Suppressor macrophage treated with lipopolysaccharide for 4 hours (primary cell): ENCODE measurements at regions not wholly inside any gene's neighbourhood (a gene's known extent, or its start where the extent isn't known, plus 50 kb on each side); places are given as distances from the start of the nearest gene placed in this dataset.

Source experiments
- DNase-seq: peaks from one replicate; pipeline ENCODE4 v3.0.0-alpha.2; 2020

DNA sequence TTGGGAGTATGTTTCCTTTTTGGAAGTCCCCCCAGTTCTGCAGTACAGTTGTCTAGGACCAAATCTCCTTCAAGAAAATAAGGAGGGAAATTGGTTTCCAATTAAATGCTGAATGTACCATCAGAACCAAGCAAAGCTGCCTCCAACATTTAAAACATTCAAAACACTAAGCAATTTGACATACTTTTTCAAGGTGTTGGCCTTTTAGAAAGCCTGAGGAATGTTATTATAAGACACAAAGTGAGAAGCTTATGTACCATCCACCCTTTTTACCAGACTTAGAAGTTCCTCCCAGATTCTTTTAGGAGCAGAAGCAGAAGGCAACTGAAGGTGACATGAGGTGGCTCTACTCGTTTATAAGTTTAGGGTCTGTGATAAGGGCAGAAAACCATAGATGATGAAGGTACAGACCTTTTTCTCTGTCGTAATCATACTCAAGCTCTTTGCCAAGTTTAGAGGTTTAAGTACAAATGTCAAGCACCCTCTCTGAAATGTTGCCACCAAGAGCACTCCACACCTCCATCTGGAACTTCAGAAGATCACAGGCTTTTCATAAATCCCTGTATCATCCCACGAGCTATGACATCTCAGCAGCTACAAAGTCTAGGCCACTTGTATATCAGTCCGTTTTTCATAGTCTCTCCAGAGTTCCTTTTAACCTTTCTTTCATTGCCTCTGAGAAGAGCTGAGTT is 282.5 kb upstream of the THBS1 start:
- no peak for DNase-seq

DNA sequence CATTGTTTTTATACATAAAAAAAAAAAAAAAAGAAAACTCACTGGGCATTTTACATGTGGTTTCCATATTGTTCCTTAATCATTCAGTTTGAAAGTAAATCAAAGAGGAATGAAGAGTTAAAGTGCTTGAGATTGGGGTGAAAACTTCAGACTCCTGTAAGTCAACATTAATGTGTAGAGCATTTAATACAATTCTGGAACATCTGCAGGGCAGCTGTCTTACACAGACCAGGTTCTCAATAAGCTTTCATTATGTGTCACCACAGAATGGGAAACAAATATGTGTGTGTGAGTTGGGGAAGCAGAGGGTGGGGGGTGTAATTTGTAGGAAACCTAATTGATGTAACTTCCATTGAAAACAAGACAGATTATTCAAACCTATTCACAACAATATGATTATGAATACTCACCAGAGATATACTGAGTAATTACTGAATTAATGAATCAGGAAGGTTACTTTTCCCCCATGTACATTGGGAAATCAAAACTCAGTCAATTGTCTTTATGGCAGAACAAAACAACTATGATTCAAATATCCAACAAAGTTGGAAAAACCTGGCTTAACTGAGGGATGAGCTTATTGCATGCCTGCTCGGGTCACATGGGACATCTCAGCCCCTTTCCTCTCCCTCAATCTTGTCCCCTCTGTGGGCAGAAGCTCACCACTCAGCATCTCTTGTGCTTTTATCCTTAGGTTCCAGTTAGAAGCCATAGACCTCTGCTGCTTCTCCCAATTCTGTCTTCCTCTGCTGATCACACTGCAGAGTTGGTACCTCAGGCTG is 281.2 kb upstream of the THBS1 start:
- no peak for DNase-seq

DNA sequence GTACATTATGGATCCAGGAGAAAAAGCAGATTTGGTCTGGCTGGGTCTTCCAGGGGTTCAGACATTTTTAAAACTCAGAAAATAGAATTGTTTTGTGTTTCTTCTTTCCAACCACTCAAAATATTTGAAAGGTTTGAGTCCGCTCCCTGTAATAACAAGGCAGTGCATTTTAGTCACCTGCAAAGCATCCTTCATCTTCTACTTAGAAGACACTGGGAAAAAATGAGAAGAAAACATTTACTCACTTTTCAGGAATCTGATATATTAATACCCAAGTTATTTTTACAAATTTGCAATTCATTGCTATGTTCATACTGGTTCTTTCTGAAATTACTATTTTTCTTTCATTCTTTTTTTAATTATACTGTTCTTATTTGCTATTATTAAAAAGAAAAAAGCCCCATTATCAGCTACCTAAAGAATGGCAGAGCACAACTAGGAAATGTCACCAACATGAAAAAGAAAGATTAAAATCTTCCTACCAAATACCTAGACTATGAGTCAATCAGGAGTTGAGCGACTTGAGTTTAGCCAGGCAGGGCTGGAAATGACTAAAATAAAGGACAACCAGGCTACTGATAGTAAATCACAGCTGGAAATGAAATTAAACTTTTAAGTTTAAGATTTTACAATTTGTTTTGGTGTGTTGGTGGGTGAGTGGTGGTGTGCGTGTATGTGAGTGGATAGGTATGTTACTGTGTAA is 280.3 kb upstream of the THBS1 start:
- no peak for DNase-seq

DNA sequence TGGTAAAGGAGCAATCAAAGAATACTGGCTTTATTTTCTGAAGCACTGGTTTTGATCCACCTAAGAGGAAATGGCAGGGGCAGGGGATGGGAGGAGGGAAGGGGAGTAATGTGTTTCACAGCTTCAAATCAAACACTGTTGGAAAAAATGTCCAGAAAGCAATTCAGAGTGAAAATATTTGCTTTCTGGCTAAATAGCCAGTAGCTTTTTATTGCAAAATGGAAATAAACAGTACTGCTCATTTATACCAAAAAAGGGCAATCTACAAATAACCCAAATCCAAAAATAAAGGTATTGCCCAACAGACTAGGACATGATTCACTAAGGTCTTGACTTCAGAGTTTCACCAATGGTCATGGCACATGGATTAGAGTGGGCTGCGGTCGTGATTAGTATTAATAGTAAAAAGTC is 279.3 kb upstream of the THBS1 start:
- peak; percentile 19 for DNase-seq

DNA sequence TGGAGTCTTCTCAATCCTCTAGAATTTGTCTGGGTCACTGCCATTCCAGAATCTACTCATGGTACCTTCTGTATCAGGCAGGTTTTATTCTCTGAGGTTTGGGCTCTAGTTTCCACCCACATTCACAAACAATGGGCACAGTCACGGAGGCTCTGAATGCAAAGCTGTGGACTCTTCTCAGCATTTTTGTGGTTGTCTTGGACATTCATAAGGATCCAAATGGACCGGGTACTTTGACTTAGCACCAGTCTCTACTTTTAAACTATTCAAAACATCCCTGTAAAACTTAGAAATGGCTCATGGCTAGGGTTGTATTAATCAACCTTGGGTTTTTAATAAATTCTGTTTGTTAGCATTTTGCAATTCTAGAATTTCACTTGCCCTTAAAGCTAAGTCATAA is 277.9 kb upstream of the THBS1 start:
- DNase-seq: no peak

DNA sequence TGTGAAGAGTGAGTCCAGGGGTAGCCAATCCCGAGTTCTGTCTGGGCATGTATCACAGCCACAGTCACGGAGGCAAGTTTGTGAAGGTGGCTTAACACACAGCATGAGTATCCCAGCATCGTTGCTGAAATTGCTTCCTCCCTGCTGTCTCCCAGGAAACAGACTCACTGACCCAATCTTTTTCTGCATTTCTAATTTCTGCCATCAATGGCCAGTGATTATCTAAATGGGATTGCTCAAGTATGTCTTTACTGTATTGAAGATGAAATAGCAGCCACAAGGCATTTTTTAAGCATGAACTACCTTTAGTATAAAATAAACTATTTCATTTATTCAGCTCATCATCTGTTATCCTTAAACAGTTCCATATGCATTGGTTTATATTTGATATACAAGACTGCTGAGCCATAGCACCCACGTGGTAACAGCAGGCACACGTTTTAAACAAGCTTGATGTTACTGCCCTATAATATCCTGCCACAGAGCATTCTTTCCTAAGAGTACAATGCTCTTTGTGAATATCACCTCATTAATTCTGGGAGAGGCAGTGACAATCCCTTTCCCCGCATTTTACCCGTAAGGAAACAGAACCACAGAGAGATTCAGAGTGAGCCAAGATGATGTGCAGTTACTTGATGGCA is 276.6 kb upstream of the THBS1 start:
- DNase-seq: no peak

DNA sequence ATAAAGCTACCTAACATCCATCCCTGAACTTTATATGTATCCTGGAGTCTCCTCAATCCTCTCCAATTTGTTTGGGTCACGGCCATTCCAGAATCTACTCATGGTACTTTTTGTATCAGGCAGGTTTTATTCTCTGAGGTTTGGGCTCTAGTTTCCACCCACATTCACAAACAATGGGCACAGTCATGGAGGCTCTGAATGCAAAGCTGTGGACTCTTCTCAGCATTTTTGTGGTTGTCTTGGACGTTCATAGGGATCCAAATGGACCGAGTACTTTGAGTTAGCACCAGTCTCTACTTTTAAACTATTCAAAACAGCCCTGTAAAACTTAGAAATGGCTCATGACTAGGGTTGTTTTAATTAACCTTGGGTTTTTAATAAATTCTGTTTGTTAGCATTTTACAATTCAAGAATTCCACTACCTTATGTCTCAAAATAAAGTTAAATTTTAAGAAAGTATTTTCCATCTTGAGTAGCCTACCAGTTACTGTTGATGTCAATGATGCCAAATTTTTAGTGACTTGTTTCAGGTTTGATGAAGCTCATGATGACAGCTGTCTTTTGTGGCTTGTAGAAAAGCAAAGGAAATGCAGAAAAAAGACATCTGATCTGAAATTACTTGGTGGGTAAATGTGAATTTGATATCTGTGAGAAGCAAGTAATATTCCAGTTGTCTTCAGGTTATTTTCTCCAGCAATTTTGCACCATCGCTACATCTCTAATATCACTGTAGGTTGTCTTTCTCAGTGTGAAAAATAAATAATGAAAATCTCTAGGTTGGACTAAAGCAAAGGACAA is 275.7 kb upstream of the THBS1 start:
- no peak for DNase-seq

DNA sequence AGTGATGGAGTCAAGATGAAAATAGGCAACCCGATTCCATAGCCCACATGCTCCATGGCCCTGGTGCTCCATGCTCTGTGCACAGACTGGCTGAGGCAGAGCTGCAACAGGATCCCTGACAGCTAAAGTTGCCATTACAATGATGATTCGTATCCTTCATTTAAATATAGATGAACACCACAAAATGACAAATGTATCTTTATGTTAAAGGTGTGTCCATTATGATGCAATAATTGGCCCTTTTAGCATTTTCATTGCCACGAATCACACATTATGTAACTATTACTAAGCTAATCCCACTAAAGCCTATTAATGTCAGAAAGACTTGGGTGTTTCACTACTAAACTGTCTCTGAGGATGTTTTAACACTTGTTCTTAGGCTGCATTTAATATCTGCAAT is 270.2 kb upstream of the THBS1 start:
- DNase-seq: no peak

DNA sequence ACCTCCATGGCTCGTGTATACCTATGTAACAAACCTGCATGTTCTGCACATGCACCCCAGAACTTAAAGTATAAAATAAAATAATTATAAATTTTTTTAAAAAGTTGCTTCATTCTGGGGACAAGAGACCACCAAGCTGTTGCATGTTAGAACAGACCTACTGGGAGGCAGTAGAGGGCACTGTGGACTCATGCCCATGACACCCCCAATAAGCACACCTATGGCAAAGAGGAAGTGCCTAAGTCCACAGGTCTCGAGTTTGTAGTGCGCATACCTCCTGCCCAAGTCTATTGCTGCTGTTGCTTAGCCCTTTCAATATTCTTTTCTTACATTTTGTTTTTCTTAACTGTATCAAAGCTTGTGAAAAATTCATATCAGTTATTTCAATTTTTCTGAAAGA is 267.9 kb upstream of the THBS1 start:
- no peak for DNase-seq

DNA sequence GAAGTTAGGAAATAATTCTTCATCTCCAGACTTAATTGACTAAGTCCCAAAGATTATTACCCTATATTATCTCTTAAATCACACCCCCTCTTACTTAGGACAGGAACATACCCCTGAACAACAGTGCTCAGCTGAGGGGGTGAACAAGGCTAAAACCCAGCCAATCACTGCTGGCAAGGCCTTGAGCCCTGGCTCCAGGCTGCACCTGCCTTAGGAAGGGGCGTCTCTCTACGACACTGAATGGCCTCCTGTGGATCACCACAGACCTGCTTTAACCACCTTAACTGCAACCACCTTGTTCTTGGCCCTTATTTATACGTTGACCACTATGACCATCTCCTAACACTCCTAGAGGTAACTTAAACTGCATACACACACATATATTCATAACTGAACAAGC is 267.4 kb upstream of the THBS1 start:
- DNase-seq: no peak

DNA sequence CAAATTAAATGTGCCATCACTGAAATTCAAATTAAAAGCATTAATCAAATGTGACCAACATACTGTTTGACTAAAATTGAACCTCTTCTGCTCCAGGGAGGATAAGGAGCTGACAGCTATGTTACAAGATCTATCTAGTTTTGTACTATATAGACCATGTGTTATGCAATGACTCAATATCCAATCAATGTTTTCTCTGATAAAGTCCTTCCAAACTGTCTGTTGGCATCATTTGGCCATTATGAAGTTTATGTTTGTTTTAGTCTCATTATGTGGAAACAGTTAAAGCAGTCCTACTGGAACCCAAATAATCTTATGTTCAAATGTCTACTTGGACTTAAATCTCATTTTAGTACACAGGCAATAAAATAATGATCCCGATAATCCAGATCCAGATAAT is 267.0 kb upstream of the THBS1 start:
- DNase-seq: no peak

DNA sequence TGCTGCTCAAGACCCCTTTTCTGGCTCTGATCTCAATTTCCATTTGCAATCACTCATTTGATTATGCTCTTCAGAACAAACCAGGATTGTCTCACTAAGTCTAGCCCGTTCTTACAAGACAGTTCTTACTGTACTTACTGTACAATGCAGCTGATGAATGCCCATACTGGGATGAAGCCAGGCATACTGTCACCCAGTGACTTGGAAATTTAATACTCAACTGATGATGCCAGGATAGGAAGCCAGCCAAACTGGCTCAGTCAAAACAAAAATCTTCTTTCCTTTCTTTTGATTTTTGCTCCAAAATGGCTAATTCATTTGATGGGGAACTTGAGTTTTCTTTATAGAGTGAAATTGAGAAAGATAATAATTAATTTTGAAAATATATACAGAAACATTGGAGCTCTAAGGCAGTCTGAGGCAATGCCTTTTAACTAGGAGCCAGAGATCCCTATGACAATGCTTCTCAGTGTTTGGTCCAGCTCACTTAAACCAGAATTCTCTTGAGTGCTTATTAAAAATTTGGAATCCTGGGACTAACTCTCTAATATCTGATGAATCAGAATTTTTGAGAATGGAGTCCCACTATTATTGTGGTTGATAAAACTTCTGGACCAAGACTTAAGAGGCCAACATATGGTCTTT is 265.6 kb upstream of the THBS1 start:
- no peak for DNase-seq

DNA sequence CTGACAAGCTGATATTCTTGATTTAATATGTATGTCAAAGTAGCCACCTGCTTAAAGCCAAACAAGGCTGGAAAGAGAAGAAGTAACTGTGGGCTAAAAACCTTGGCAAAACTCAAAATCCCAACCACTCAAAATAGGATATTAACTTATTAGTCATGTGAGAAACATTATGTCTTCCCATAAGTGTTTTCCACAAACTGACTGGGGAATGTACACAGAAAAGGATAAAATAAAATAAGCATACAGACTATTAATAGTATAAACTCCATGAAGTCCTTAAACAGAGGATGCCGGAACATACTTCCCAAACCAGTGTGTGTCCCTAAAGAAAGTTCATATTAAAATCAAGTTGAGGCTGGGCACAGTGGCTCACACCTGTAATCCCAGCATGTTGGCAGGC is 263.7 kb upstream of the THBS1 start:
- no peak for DNase-seq

DNA sequence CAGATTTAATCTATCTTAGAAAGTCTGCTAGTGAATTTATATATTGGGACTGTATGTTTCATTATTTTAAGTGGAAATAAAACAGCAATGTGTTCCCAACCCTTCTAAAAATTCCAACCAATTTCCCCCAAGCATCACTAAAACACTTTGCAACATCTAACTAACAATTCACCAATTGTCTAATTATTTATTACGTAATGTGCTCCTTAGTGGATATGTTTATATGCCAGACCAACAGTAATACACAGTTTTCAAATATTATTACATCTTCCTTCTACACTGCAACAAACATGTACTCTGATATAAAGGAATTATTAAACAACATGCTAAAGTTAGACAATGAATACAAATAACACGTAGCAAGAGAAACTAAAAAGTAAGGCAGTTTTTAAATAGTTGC is 262.6 kb upstream of the THBS1 start:
- DNase-seq: no peak

DNA sequence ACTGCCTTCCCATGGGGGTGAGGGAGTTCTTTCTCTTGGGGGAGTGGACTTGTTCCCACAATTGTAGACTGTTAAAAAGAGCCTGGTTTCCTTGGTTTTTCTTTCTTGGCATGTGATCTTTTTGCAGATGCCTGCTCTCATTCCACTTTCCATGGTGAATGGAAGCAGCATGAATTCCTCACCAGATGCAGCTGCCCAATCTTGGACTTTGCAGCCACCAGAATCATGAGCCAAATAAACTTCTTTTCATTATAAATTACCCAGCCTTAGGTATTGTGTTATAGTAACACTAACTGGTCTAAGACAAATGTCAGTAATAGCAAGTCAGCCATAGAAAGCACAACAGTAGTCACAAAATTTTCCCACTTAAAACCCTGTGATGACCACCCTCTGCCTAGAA is 260.5 kb upstream of the THBS1 start:
- DNase-seq: no peak

DNA sequence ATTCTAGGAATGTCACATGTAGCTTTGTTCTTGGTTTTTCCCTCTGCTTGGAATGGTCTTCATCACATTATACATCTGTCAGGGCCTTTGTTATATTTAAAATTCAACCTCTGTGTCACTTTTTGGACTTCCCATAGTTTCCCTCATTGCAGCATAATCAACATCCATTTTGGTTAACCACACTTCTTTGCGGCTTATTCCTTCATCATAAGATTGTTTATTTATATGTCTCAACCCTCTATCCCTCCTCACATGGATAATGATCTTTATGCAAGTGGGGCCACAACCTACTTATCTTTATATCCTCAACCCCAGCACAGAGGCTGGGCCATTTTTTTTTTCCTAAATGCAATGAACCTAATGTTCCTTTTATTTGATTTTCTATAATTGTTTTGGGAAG is 260.0 kb upstream of the THBS1 start:
- DNase-seq: no peak

DNA sequence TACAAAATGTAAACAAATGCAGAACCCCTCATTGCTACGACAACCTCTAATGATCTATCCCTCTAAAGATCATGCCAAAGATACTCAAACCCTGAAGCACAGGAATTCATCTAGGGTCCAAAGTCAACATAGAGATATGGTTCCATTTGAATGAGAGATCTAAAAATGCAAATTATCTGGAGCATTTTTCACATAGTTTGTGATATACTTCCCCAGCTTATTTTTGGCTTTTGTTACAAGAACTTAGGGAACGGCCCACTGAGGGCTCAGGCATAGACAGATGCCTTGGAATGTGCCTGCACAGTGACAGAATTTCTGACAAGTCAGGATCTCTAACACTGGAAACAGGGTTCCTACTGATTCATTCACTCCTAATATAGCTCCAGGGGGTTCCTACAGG is 258.9 kb upstream of the THBS1 start:
- DNase-seq: no peak

DNA sequence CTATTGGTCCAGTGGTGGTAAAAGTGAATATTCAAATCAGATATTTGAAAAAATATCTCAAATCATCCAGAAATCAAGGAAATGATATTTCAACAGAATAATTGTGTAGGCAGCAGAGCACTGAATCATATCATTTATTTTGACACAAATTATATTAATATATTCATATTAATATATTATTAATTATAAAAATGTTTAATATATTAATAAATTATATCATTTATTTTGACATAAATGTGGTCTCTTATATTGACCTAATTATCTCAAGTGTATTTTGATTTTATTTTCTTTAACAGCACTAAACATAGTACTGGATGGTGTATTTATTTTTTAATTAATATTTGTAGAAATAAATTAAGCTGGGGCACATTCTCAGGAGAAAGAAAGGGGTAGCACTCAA is 257.7 kb upstream of the THBS1 start:
- DNase-seq: no peak

DNA sequence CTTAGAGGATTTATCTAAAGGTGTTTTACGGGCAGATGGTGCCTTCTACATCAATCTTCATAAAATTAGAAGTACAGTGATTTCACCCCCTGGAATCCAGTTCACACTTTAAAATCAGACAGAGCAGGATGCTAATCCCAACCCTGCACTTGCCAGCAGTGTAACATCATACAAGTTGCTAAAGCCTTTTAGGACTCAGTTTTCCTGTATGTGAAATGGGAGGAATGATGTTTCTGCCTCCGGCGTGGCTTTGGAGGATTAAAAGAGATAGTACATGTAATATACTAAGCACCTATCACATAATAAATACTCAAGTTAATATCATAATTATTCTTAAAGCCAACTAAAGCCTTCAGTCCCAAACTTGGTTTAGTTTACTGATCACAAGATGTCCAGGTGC is 257.2 kb upstream of the THBS1 start:
- DNase-seq: no peak

DNA sequence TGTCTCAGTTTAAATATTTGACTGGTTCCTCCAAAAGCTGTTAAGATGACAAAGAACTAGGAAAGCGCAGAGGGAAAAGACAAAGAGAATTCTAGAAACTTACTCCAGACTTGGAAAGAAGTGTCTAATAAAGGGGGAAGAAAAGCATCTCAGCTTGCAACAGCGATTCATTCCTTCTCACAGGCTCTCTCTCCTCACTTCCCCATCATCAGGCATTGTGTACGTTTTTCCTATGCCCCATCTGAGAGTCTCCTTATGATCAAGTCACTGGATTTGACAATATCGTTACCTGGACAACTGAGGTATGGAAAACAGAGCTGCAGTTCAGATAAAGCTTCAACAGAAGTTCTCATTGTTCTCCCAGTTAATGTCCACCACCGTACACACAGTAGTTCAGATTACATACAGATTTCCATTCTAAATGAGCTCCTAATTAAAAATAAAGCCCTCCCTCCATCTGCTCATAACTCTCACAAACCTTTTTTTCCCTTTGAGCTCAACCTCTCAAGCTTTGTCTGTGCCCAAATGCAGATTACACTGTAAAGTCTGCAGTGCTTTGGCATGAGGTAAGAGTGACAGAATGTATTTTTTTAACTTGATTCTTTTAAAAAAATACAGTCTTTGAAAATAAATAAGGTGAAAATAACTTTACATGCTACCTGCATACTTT is 254.4 kb upstream of the THBS1 start:
- peak; percentile 25 for DNase-seq

DNA sequence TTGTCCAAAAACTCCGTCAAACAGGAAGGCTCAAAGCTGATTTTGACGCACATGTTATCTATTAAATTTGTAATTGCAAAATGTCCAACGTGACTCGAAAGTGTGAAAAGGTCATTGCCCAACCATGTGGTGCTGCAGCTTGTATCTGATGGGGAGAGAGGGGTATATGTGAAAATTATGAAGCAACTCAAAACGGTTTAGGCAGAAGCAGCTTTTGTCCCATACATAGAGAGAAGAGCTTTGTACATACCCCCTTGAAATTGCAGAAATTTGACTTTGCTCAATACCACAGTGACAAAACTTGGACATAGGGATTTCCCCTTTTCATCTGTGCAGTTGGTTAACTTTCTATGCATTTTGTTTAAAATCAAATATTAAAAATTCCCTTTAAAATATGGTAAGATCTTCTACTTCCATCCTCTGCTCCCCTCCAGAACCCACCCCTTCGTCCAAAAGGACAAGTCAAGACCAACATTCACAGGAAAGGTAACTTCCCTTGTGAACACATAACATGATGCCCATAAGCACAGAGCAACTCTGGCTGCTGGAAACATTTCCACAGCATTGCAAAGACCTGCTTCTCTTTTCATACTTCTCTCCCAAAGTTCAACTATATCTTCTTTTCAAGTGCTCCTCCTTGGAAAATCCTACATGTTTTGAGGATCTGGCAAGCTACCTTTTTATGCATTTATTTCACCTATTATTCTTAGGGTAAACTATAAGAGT is 253.7 kb upstream of the THBS1 start:
- DNase-seq: peak; percentile 93
